ENCODE measurements at regions not wholly inside any gene's neighbourhood (a gene's known extent, or its start where the extent isn't known, plus 50 kb on each side); places are given as distances from the start of the nearest gene placed in this dataset.

GRCh38 chr7:112889834-112890438 is 99.7 kb upstream of the TMEM168 start:
- TF ChIP-seq CTCF (IDR thresholded peaks at IDR 0.05; ENCODE audit: control insufficient read depth, extremely low read depth, insufficient read depth): no peak
- no peak overlapping the region for H3K4me3 ChIP-seq (ENCODE audit: low read depth, low read length)
- DNase-seq (ENCODE audit: low read depth): no peak

DNA sequence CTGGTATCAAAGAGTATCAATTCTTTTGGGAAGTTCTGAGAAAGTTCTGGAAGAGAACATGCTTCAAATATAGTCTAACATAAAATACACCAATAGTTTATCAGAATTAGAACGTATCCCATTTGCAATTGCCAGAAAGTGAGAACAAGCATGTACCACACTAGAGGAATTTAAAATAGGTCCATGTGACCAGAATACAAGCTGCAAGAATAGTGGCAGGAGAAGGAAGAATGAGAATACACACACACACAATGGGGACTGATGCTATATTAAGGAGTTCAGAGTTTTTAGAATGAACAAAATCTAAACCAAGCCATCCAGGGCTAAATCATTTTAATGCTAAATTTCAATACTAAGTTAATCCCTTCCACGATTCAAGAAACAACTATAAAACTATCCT is 99.1 kb upstream of the TMEM168 start:
- no peak for DNase-seq (ENCODE audit: low read depth)
- no peak overlapping the region for H3K4me3 ChIP-seq (ENCODE audit: low read depth, low read length)
- TF ChIP-seq CTCF (IDR thresholded peaks at IDR 0.05; ENCODE audit: control insufficient read depth, extremely low read depth, insufficient read depth): no peak

- no peak for TF ChIP-seq CTCF (IDR thresholded peaks at IDR 0.05; ENCODE audit: control insufficient read depth, extremely low read depth, insufficient read depth)
- H3K4me3 ChIP-seq (ENCODE audit: low read depth, low read length): no peak overlapping the region
- DNase-seq (ENCODE audit: low read depth): no peak
Measured at GRCh38 chr7:112888781-112889180, 98.6 kb upstream of the TMEM168 start.

GRCh38 chr7:112887976-112888375 is 97.8 kb upstream of the TMEM168 start:
- H3K4me3 ChIP-seq (ENCODE audit: low read depth, low read length): no peak overlapping the region
- no peak for DNase-seq (ENCODE audit: low read depth)
- no peak for TF ChIP-seq CTCF (IDR thresholded peaks at IDR 0.05; ENCODE audit: control insufficient read depth, extremely low read depth, insufficient read depth)

- no peak for TF ChIP-seq CTCF (IDR thresholded peaks at IDR 0.05; ENCODE audit: control insufficient read depth, extremely low read depth, insufficient read depth)
- H3K4me3 ChIP-seq (ENCODE audit: low read depth, low read length): no peak overlapping the region
- no peak for DNase-seq (ENCODE audit: low read depth)
Measured at GRCh38 chr7:112887337-112887736, 97.1 kb upstream of the TMEM168 start.

GRCh38 chr7:112886208-112886607 is 96.0 kb upstream of the TMEM168 start:
- no peak overlapping the region for H3K4me3 ChIP-seq (ENCODE audit: low read depth, low read length)
- TF ChIP-seq CTCF (IDR thresholded peaks at IDR 0.05; ENCODE audit: control insufficient read depth, extremely low read depth, insufficient read depth): no peak
- DNase-seq (ENCODE audit: low read depth): no peak

DNA sequence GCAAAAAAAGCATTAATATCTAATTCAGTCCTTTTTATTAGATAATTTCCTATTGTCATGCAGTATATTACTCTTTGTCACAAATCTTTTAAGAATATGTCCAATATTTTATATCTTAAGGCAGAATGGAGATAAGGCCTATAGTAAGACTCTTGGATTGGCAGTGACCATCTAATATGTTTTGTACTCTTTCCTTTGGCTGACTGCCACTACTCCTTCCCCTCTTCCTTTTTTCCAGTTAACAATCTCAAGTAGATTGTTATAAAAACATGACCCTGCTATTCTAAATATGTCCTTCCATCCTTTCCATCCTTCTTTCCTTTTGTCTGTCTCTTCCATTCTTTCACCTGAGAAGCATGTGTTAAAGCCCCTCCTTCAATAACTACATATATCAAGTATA is 92.8 kb upstream of the TMEM168 start:
- no peak for TF ChIP-seq CTCF (IDR thresholded peaks at IDR 0.05; ENCODE audit: control insufficient read depth, extremely low read depth, insufficient read depth)
- DNase-seq (ENCODE audit: low read depth): no peak
- no peak overlapping the region for H3K4me3 ChIP-seq (ENCODE audit: low read depth, low read length)
